Natural killer cell (primary cell): ENCODE measurements at regions not wholly inside any gene's neighbourhood (a gene's known extent, or its start where the extent isn't known, plus 50 kb on each side); places are given as distances from the start of the nearest gene placed in this dataset.

Experiments used
- ATAC-seq, 3 donors: fragments of 150-1000 bp in 2 of 3; fragments of 200-7000 bp in 1 of 3; cut with Tn5 transposase; 1 replicate in 1 of 3; 2 replicates in 2 of 3; pipeline ENCODE4 v1.10.0; 2021; ENCODE audit warnings: mild to moderate bottlenecking in 2 of 3, moderate library complexity in 2 of 3
- DNase-seq, 2 donors: peaks; one replicate each; pipeline versions ENCODE4 v3.0.0 to v3.0.0-alpha.2; 2013 to 2021; ENCODE audit warnings: mixed read lengths in 1 of 2
- H3K27ac ChIP-seq: one replicate; pipeline ENCODE4 v1.5.1; 2013; ENCODE audit warnings: mild to moderate bottlenecking, low read length
- H3K27me3 ChIP-seq: one replicate; pipeline ENCODE4 v1.6.1; 2013; ENCODE audit warnings: low read length; ENCODE audit not compliant: control insufficient read depth, insufficient read depth
- H3K36me3 ChIP-seq: one replicate; pipeline ENCODE4 v1.6.1; 2013; ENCODE audit warnings: low read length; ENCODE audit not compliant: control insufficient read depth, insufficient read depth
- H3K4me1 ChIP-seq: one replicate; pipeline ENCODE4 v1.6.1; 2013; ENCODE audit warnings: low read length; ENCODE audit not compliant: control insufficient read depth, insufficient read depth
- H3K4me3 ChIP-seq: one replicate; pipeline ENCODE4 v1.5.1; 2013; ENCODE audit warnings: low read length
- H3K9me3 ChIP-seq: one replicate; pipeline ENCODE4 v1.6.1; 2013; ENCODE audit warnings: low read length; ENCODE audit not compliant: control insufficient read depth, insufficient read depth
- H3K27ac Mint-ChIP-seq, 2 donors: one replicate each; pipeline ENCODE4 v1.8.0; 2022; ENCODE audit warnings: mild to moderate bottlenecking in 2 of 2, mixed read lengths in 2 of 2, moderate library complexity in 1 of 2
- H3K27me3 Mint-ChIP-seq, 2 donors: one replicate each; pipeline ENCODE4 v1.8.0; 2022; ENCODE audit warnings: low read depth in 2 of 2, mixed read lengths in 2 of 2
- H3K36me3 Mint-ChIP-seq: one replicate; pipeline ENCODE4 v1.8.0; 2022; ENCODE audit warnings: mixed read lengths
- H3K4me1 Mint-ChIP-seq, 2 donors: one replicate each; pipeline ENCODE4 v1.8.0; 2022; ENCODE audit warnings: mixed read lengths in 2 of 2
- H3K4me3 Mint-ChIP-seq: one replicate; pipeline ENCODE4 v1.8.0; 2022; ENCODE audit warnings: mild to moderate bottlenecking, moderate library complexity, mixed read lengths
- H3K9me3 Mint-ChIP-seq, 2 donors: one replicate each; pipeline ENCODE4 v1.8.0; 2022; ENCODE audit warnings: mixed read lengths in 2 of 2
- WGBS: methylation state at CpG from one replicate; pipeline ENCODE4 v1.1.7; 2013; ENCODE audit warnings: missing lambda C conversion rate; ENCODE audit not compliant: insufficient coverage; 5-methylcytosine and 5-hydroxymethylcytosine counted together
- intact Hi-C: fragments of 100-400 bp; cut with micrococcal nuclease; formaldehyde crosslinking; loops from one replicate; pipeline ENCODE4 v1.14.2; 2022
- TF ChIP-seq, protein P1 (sequence below): fragments of 200-600 bp; IDR thresholded peaks from one replicate; pipeline ENCODE4 v1.8.0; 2022; ENCODE audit warnings: antibody characterized with exemption

DNA sequence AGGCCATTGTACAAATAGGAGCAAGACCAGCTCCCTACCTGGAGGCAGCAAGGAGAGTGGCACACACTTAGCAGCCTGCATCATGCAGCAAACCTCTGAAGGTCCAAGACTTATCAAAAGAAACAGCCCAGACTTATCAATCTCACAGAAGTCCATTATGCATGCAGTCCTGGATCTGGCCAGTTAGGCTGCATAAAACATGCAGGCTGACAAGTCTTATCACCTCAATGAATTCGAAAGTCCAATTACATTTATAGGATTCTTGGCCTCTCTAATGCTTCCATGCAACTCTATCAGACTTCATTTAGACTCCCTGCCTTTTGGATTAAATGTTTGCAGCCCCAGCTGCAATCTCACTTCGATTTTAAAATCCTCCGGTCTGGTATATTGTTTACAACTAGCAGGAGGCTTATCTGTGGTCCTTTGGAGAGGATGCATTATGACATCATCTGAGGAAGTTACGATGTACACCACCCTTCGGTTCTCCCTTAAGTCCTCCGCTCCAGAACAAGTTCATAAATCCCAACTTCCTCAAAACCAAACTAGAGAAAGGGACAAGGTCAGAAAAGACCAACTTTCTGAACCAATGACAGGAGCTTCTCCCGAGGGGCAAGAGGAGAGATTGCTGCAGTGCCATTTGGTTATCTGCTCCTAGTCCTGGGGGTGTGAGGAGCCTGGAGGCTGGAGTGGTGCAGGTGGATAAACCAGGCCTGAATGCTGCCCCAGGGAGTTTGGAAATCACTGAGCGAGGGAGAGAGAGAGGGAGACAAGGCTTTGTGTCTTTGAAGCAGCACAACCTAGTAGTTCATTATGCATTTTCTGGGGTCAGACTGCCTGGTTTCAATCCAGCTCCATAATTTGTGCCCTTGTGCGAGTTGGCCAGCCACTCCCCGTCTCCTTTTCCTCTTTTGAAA is 313.9 kb downstream of the TLE1 start:
- intact Hi-C loops = no loop called here
- WGBS = 65% methylated on average over 10 of the region's 10 CpGs
- TF ChIP-seq, protein P1, sequence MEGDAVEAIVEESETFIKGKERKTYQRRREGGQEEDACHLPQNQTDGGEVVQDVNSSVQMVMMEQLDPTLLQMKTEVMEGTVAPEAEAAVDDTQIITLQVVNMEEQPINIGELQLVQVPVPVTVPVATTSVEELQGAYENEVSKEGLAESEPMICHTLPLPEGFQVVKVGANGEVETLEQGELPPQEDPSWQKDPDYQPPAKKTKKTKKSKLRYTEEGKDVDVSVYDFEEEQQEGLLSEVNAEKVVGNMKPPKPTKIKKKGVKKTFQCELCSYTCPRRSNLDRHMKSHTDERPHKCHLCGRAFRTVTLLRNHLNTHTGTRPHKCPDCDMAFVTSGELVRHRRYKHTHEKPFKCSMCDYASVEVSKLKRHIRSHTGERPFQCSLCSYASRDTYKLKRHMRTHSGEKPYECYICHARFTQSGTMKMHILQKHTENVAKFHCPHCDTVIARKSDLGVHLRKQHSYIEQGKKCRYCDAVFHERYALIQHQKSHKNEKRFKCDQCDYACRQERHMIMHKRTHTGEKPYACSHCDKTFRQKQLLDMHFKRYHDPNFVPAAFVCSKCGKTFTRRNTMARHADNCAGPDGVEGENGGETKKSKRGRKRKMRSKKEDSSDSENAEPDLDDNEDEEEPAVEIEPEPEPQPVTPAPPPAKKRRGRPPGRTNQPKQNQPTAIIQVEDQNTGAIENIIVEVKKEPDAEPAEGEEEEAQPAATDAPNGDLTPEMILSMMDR = no peak
- Mint-ChIP-seq H3K4me3 (no peak overlapping the region), H3K27me3 (no peaks in the 10 kb centered on the region), H3K27ac (no peak overlapping the region), H3K36me3 (no peaks in the 10 kb centered on the region), H3K9me3 (no peaks in the 10 kb centered on the region), H3K4me1 (peaks cover 0 to under 1% of the 10 kb centered on the region in 2 donors)
- ATAC-seq (no peak), DNase-seq (no peak)
- no peaks in the 10 kb centered on the region for H3K27me3 ChIP-seq
- H3K4me3 ChIP-seq = no peak overlapping the region
- no peaks in the 10 kb centered on the region for H3K36me3 ChIP-seq
- H3K27ac ChIP-seq = no peak overlapping the region
- H3K4me1 ChIP-seq = no peaks in the 10 kb centered on the region
- no peaks in the 10 kb centered on the region for H3K9me3 ChIP-seq

DNA sequence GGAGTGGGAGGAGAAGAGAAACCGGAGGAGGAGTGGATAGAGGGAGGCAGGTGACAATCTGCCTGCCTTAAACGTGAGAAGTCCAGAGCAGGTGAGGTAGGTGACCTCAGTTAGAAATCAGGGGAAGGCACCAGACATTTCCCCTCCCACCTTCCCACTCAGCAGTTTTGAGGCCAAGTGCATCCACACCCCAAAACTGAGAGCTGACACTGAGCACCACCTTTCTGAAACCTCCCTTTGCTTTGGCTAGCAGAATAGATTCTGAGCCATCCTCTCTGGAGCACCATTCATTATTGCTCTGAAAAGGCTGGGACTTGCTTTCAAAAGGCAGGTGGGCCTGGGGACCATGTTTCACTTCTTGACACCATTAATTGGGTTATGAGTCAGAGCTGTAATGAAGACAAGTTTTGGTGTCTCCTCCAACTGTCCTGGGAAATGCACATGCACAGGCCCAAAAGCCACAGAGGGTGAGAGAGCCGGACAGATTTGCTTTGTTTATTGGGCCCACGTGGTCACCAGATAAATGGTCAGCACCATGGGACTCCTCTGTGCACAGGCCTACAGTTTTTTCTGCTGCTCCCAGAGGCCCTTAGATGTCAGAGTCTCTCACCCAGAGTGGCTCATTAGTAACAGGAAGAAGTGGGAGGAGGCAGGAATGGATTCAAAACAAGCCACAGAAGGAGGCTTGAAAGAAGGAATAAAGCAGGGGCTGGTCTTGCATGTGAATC is 314.7 kb downstream of the TLE1 start:
- H3K4me1 Mint-ChIP-seq = no peaks in the 10 kb centered on the region
- ATAC-seq (no peak), DNase-seq (no peak)
- H3K36me3 Mint-ChIP-seq = no peaks in the 10 kb centered on the region
- Histone ChIP-seq H3K27ac (no peak overlapping the region), H3K4me3 (no peak overlapping the region), H3K9me3 (no peaks in the 10 kb centered on the region), H3K4me1 (no peaks in the 10 kb centered on the region), H3K27me3 (no peaks in the 10 kb centered on the region), H3K36me3 (no peaks in the 10 kb centered on the region)
- intact Hi-C loops = no loop called here
- no peak overlapping the region for H3K4me3 Mint-ChIP-seq
- TF ChIP-seq, protein P1 = no peak
- no peaks in the 10 kb centered on the region for H3K9me3 Mint-ChIP-seq
- 76% methylated on average over 4 of the region's 4 CpGs for WGBS
- no peaks in the 10 kb centered on the region for H3K27me3 Mint-ChIP-seq
- no peak overlapping the region for H3K27ac Mint-ChIP-seq

DNA sequence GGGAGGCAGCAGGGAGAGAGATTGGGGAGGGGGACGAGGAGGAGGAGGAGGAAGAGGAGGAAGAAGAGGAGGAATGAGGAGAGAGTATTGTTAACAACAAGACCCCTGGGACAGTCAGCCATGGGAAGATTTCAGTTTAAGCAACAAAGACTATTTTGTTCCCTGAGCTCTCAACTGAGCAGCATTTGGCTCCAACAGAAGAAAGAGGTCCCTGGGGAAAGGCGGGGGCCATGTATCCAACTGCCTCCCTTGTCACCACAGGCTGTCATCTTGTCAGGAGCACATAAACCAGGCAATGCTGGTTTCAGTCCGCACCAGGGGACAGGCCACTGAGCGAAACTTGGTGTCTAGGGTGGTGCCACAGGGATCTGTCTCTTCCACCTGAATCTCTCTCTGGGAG is 316.1 kb downstream of the TLE1 start:
- Mint-ChIP-seq H3K4me3 (no peak overlapping the region), H3K27ac (no peak overlapping the region), H3K4me1 (no peaks in the 10 kb centered on the region), H3K9me3 (no peaks in the 10 kb centered on the region), H3K27me3 (no peaks in the 10 kb centered on the region), H3K36me3 (no peaks in the 10 kb centered on the region)
- H3K36me3 ChIP-seq = no peaks in the 10 kb centered on the region
- no peaks in the 10 kb centered on the region for H3K9me3 ChIP-seq
- TF ChIP-seq, protein P1 = no peak
- WGBS = 76% methylated on average over 4 of the region's 4 CpGs
- H3K4me1 ChIP-seq = no peaks in the 10 kb centered on the region
- H3K27ac ChIP-seq = no peak overlapping the region
- no peaks in the 10 kb centered on the region for H3K27me3 ChIP-seq
- ATAC-seq (no peak), DNase-seq (no peak)
- intact Hi-C loops = no loop called here
- no peak overlapping the region for H3K4me3 ChIP-seq
